Loucy (cell line): ENCODE measurements at regions not wholly inside any gene's neighbourhood (a gene's known extent, or its start where the extent isn't known, plus 50 kb on each side); places are given as distances from the start of the nearest gene placed in this dataset.

Experiments used
- H2AFZ ChIP-seq: fragments of 200-600 bp; sonication (generic); 2 replicates; pipeline ENCODE4 v1.6.0; 2016; ENCODE audit warnings: antibody characterized with exemption, mild to moderate bottlenecking, low read length, moderate library complexity
- H3F3A ChIP-seq: fragments of 200-600 bp; 2 replicates; pipeline ENCODE4 v1.6.0; 2016; ENCODE audit warnings: antibody characterized with exemption, low read depth, mild to moderate bottlenecking
- H3K27me3 ChIP-seq: fragments of 200-600 bp; sonication (generic); 2 replicates; pipeline ENCODE4 v1.6.1; 2014; ENCODE audit warnings: low read length, mild to moderate bottlenecking; ENCODE audit not compliant: insufficient read depth, poor library complexity, severe bottlenecking
- H3K36me3 ChIP-seq: fragments of 200-600 bp; sonication (generic); 2 replicates; pipeline ENCODE4 v1.6.1; 2016; ENCODE audit warnings: low read length; ENCODE audit not compliant: insufficient read depth
- H3K4me1 ChIP-seq: fragments of 200-600 bp; sonication (generic); 2 replicates; pipeline ENCODE4 v1.5.1; 2014; ENCODE audit warnings: low read length, mild to moderate bottlenecking; ENCODE audit not compliant: insufficient read depth, poor library complexity, severe bottlenecking
- H3K4me2 ChIP-seq: fragments of 200-600 bp; sonication (generic); 2 replicates; pipeline ENCODE4 v1.6.0; 2014; ENCODE audit warnings: antibody characterized with exemption, low read length, low read depth, mild to moderate bottlenecking; ENCODE audit not compliant: poor library complexity, severe bottlenecking
- H3K4me3 ChIP-seq: fragments of 200-600 bp; sonication (generic); 2 replicates; pipeline ENCODE4 v1.5.1; 2014; ENCODE audit warnings: low read length, mild to moderate bottlenecking, mixed read lengths; ENCODE audit not compliant: poor library complexity, severe bottlenecking
- H3K79me2 ChIP-seq: fragments of 200-600 bp; sonication (generic); 2 replicates; pipeline ENCODE4 v1.6.1; 2014; ENCODE audit warnings: low read length; ENCODE audit not compliant: insufficient read depth
- H3K9ac ChIP-seq: fragments of 200-600 bp; sonication (generic); 2 replicates; pipeline ENCODE4 v1.6.0; 2014; ENCODE audit warnings: mild to moderate bottlenecking, low read depth, low read length, moderate library complexity; ENCODE audit not compliant: poor library complexity, severe bottlenecking
- H3K9me2 ChIP-seq: fragments of 200-600 bp; sonication (generic); replicated peaks from 2 replicates; pipeline ENCODE4 v1.6.1; 2016; ENCODE audit warnings: low read depth, low read length, mixed read lengths
- H3K9me3 ChIP-seq: fragments of 200-600 bp; sonication (generic); 2 replicates; pipeline ENCODE4 v1.6.1; 2014; ENCODE audit warnings: mild to moderate bottlenecking, antibody characterized with exemption, low read length, low read depth; ENCODE audit not compliant: insufficient read depth
- H4K20me1 ChIP-seq: fragments of 200-600 bp; sonication (generic); 2 replicates; pipeline ENCODE4 v1.6.0; 2014; ENCODE audit warnings: antibody characterized with exemption, low read length, mild to moderate bottlenecking; ENCODE audit not compliant: insufficient read depth, poor library complexity, severe bottlenecking
- EZH2phosphoT487 ChIP-seq: fragments of 200-600 bp; IDR thresholded peaks from 2 replicates; pipeline ENCODE4 v1.6.1; 2018; ENCODE audit warnings: antibody characterized with exemption, mild to moderate bottlenecking, moderate library complexity, borderline replicate concordance
- TF ChIP-seq, protein P1 (sequence below): fragments of 200-600 bp; sonication (generic); conservative IDR thresholded peaks from 2 replicates; pipeline ENCODE4 v1.5.1; 2014; ENCODE audit warnings: mild to moderate bottlenecking, antibody characterized with exemption, low read length

DNA sequence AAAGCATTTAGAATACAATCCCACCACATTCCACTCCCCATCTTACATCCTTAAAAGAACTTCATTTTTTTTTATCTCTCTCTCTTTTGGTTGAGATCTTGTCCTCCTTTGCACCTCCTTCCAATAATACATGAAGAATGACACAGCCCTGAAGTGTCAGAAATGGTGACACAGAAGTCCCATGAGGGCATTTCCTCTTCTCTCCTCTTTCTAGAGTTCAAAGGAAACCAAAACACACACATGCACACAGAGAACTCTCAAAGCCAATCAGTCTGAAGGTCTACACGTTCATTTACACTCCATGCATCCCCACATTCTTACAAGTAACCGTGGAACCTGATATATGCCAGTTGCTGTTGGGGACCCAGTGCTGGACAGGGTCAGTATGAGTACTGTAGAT lies 450.7 kb downstream of the HNRNPD start:
- peaks cover 24% of the 10 kb centered on the region for H3K4me1 ChIP-seq
- no peak overlapping the region for H3K4me2 ChIP-seq
- no peaks in the 10 kb centered on the region for H4K20me1 ChIP-seq
- H3K9ac ChIP-seq: no peak overlapping the region
- no peak overlapping the region for H2AFZ ChIP-seq
- no peaks in the 10 kb centered on the region for H3K36me3 ChIP-seq
- no peaks in the 10 kb centered on the region for H3K27me3 ChIP-seq
- H3K79me2 ChIP-seq: no peaks in the 10 kb centered on the region
- no peaks in the 10 kb centered on the region for H3F3A ChIP-seq
- no peaks in the 10 kb centered on the region for H3K9me2 ChIP-seq
- H3K4me3 ChIP-seq: no peak overlapping the region
- TF ChIP-seq EZH2phosphoT487: no peak
- TF ChIP-seq, protein P1, sequence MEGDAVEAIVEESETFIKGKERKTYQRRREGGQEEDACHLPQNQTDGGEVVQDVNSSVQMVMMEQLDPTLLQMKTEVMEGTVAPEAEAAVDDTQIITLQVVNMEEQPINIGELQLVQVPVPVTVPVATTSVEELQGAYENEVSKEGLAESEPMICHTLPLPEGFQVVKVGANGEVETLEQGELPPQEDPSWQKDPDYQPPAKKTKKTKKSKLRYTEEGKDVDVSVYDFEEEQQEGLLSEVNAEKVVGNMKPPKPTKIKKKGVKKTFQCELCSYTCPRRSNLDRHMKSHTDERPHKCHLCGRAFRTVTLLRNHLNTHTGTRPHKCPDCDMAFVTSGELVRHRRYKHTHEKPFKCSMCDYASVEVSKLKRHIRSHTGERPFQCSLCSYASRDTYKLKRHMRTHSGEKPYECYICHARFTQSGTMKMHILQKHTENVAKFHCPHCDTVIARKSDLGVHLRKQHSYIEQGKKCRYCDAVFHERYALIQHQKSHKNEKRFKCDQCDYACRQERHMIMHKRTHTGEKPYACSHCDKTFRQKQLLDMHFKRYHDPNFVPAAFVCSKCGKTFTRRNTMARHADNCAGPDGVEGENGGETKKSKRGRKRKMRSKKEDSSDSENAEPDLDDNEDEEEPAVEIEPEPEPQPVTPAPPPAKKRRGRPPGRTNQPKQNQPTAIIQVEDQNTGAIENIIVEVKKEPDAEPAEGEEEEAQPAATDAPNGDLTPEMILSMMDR: no peak
- no peaks in the 10 kb centered on the region for H3K9me3 ChIP-seq

DNA sequence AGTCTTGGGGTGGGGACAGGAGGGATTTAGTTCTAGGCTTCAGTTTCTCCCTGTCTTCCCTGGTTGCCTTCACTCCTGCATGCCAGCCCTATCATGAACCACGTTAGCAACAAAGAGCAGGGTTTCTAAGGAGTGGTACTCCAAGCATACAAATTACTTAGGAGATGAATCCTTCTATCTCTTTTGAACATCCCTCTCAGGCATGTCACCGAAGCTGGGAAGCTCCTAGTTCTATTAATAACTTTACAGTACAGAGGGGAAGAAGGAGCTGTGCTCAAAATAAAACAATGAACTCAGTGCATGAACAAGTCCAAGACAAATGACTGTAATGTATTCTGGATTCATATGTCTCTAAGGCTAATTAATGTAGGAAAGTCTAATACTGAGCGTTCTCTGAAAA lies 450.6 kb upstream of the RASGEF1B start:
- TF ChIP-seq, protein P1: no peak
- TF ChIP-seq EZH2phosphoT487: no peak
- H3K4me3 ChIP-seq: no peak overlapping the region
- H3K27me3 ChIP-seq: no peaks in the 10 kb centered on the region
- peaks cover 24% of the 10 kb centered on the region for H3K4me1 ChIP-seq
- no peaks in the 10 kb centered on the region for H3F3A ChIP-seq
- no peaks in the 10 kb centered on the region for H3K36me3 ChIP-seq
- peak overlapping the region; percentile 13 for H3K4me2 ChIP-seq
- H4K20me1 ChIP-seq: no peaks in the 10 kb centered on the region
- H2AFZ ChIP-seq: peak overlapping the region; percentile 36; the same call in 1 of the 2 replicates
- H3K9me2 ChIP-seq: no peaks in the 10 kb centered on the region
- H3K9ac ChIP-seq: no peak overlapping the region
- no peaks in the 10 kb centered on the region for H3K9me3 ChIP-seq
- H3K79me2 ChIP-seq: no peaks in the 10 kb centered on the region

DNA sequence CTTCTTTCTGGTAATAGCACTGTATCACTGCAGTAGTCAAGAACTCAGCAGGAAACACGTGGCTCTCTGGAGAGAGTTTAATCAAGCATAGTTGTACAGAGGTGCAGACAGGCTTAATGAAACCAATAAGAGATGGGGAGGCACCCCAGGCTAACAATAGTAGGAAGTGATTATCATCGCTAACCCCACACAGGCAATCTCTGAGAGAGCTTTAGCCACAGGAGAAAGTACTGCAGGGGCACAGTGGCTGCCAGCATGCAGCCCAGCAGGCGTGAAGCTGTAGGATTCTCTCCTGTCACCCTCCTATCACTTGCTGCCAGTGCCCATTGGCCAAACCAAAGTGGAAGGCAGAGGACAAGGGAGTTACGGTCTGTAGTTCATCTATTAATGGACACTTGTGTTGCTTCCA lies 450.0 kb upstream of the RASGEF1B start:
- Histone ChIP-seq H3K36me3 (no peaks in the 10 kb centered on the region), H3K9me3 (no peaks in the 10 kb centered on the region), H3K9ac (no peak overlapping the region), H3K4me1 (peaks cover 24% of the 10 kb centered on the region), H3K4me2 (peak overlapping the region; percentile 13), H3K79me2 (no peaks in the 10 kb centered on the region), H2AFZ (peak overlapping the region; percentile 36; the same call in 1 of the 2 replicates), H4K20me1 (no peaks in the 10 kb centered on the region), H3K9me2 (no peaks in the 10 kb centered on the region), H3K4me3 (no peak overlapping the region), H3F3A (no peaks in the 10 kb centered on the region), H3K27me3 (no peaks in the 10 kb centered on the region)
- TF ChIP-seq EZH2phosphoT487: no peak
- TF ChIP-seq, protein P1: no peak
